IPS-15b (cell line): ENCODE measurements at regions not wholly inside any gene's neighbourhood (a gene's known extent, or its start where the extent isn't known, plus 50 kb on each side); places are given as distances from the start of the nearest gene placed in this dataset.
"Not testable (repeated sequence)": the region's sequence is repeated elsewhere in the genome, so short reads cannot be mapped to it uniquely, and the experiment has no call there.

ENCODE experiments used
- H3K27me3 ChIP-seq: one replicate; pipeline ENCODE4 v1.6.1; 2013; ENCODE audit warnings: low read length; ENCODE audit not compliant: control insufficient read depth, insufficient read depth
- H3K36me3 ChIP-seq: one replicate; pipeline ENCODE4 v1.6.1; 2013; ENCODE audit warnings: low read length; ENCODE audit not compliant: control insufficient read depth, insufficient read depth
- H3K4me1 ChIP-seq: one replicate; pipeline ENCODE4 v1.6.1; 2013; ENCODE audit warnings: mild to moderate bottlenecking, low read length; ENCODE audit not compliant: control insufficient read depth, insufficient read depth
- H3K4me3 ChIP-seq: one replicate; pipeline ENCODE4 v1.5.1; 2013; ENCODE audit warnings: low read depth, low read length
- H3K9ac ChIP-seq: one replicate; pipeline ENCODE4 v1.6.1; 2013; ENCODE audit warnings: low read depth, mild to moderate bottlenecking, low read length
- H3K9me3 ChIP-seq: one replicate; pipeline ENCODE4 v1.6.1; 2013; ENCODE audit warnings: mild to moderate bottlenecking, low read length; ENCODE audit not compliant: control insufficient read depth, insufficient read depth

GRCh38 chr7:411116-411515 is 108.5 kb downstream of the PDGFA start:
- not testable (repeated sequence) for H3K4me3 ChIP-seq, H3K36me3 ChIP-seq, H3K27me3 ChIP-seq, H3K9ac ChIP-seq, H3K9me3 ChIP-seq, H3K4me1 ChIP-seq

- H3K9me3 ChIP-seq = no peaks in the 10 kb centered on the region
- H3K9ac ChIP-seq = no peak overlapping the region
- no peaks in the 10 kb centered on the region for H3K27me3 ChIP-seq
- H3K36me3 ChIP-seq = no peaks in the 10 kb centered on the region
- no peak overlapping the region for H3K4me3 ChIP-seq
- H3K4me1 ChIP-seq = no peaks in the 10 kb centered on the region
These were observed 107.9 kb downstream of the PDGFA start for GRCh38 chr7:411677-412312.

GRCh38 chr7:412313-412710 is 107.3 kb downstream of the PDGFA start:
- H3K4me3 ChIP-seq = no peak overlapping the region
- H3K4me1 ChIP-seq = no peaks in the 10 kb centered on the region
- no peak overlapping the region for H3K9ac ChIP-seq
- no peaks in the 10 kb centered on the region for H3K36me3 ChIP-seq
- H3K9me3 ChIP-seq = no peaks in the 10 kb centered on the region
- H3K27me3 ChIP-seq = no peaks in the 10 kb centered on the region

GRCh38 chr7:414681-415560 is 104.7 kb downstream of the PDGFA start:
- no peaks in the 10 kb centered on the region for H3K4me1 ChIP-seq
- no peaks in the 10 kb centered on the region for H3K27me3 ChIP-seq
- no peak overlapping the region for H3K9ac ChIP-seq
- no peaks in the 10 kb centered on the region for H3K36me3 ChIP-seq
- H3K4me3 ChIP-seq = no peak overlapping the region
- H3K9me3 ChIP-seq = no peaks in the 10 kb centered on the region

- Histone ChIP-seq H3K4me3 (no peak overlapping the region), H3K27me3 (no peaks in the 10 kb centered on the region), H3K9me3 (no peaks in the 10 kb centered on the region), H3K4me1 (no peaks in the 10 kb centered on the region), H3K9ac (no peak overlapping the region), H3K36me3 (no peaks in the 10 kb centered on the region)
These were observed 103.8 kb downstream of the PDGFA start for GRCh38 chr7:415646-416525.

GRCh38 chr7:416761-417624 is 102.7 kb downstream of the PDGFA start:
- H3K9me3 ChIP-seq = no peaks in the 10 kb centered on the region
- no peak overlapping the region for H3K4me3 ChIP-seq
- no peaks in the 10 kb centered on the region for H3K4me1 ChIP-seq
- no peaks in the 10 kb centered on the region for H3K27me3 ChIP-seq
- H3K36me3 ChIP-seq = no peaks in the 10 kb centered on the region
- H3K9ac ChIP-seq = no peak overlapping the region

- H3K9me3 ChIP-seq = no peaks in the 10 kb centered on the region
- no peaks in the 10 kb centered on the region for H3K27me3 ChIP-seq
- no peak overlapping the region for H3K4me3 ChIP-seq
- no peak overlapping the region for H3K9ac ChIP-seq
- no peaks in the 10 kb centered on the region for H3K4me1 ChIP-seq
- H3K36me3 ChIP-seq = no peaks in the 10 kb centered on the region
These were observed 102.1 kb downstream of the PDGFA start for GRCh38 chr7:417625-417889.

- no peaks in the 10 kb centered on the region for H3K9me3 ChIP-seq
- H3K36me3 ChIP-seq = no peaks in the 10 kb centered on the region
- no peak overlapping the region for H3K9ac ChIP-seq
- no peaks in the 10 kb centered on the region for H3K4me1 ChIP-seq
- no peak overlapping the region for H3K4me3 ChIP-seq
- no peaks in the 10 kb centered on the region for H3K27me3 ChIP-seq
These were observed 101.6 kb downstream of the PDGFA start for GRCh38 chr7:417973-418601.

- Histone ChIP-seq H3K27me3 (no peaks in the 10 kb centered on the region), H3K9ac (no peak overlapping the region), H3K4me3 (no peak overlapping the region), H3K9me3 (no peaks in the 10 kb centered on the region), H3K4me1 (no peaks in the 10 kb centered on the region), H3K36me3 (no peaks in the 10 kb centered on the region)
These were observed 100.9 kb downstream of the PDGFA start for GRCh38 chr7:418636-419280.

GRCh38 chr7:420142-421093 is 99.2 kb downstream of the PDGFA start:
- Histone ChIP-seq H3K27me3 (no peaks in the 10 kb centered on the region), H3K4me1 (no peaks in the 10 kb centered on the region), H3K9me3 (no peaks in the 10 kb centered on the region), H3K36me3 (no peaks in the 10 kb centered on the region), H3K4me3 (no peak overlapping the region), H3K9ac (no peak overlapping the region)
